ENCODE measurements at regions not wholly inside any gene's neighbourhood (a gene's known extent, or its start where the extent isn't known, plus 50 kb on each side); places are given as distances from the start of the nearest gene placed in this dataset.

- no peak for DNase-seq (ENCODE audit: low read depth in 2 of 3, low spot score in 1 of 3)
Measured at GRCh38 chr2:125471963-125472362, 1184.0 kb upstream of the GYPC start.

GRCh38 chr2:125479143-125479636 lies 1176.8 kb upstream of the GYPC start:
- no peak for DNase-seq (ENCODE audit: low read depth in 2 of 3, low spot score in 1 of 3)

- no peak for DNase-seq (ENCODE audit: low read depth in 2 of 3, low spot score in 1 of 3)
Measured at GRCh38 chr2:125490308-125490707, 1165.7 kb upstream of the GYPC start.

GRCh38 chr2:125491663-125492062 lies 1164.3 kb upstream of the GYPC start:
- DNase-seq (ENCODE audit: low read depth in 2 of 3, low spot score in 1 of 3): no peak

DNA sequence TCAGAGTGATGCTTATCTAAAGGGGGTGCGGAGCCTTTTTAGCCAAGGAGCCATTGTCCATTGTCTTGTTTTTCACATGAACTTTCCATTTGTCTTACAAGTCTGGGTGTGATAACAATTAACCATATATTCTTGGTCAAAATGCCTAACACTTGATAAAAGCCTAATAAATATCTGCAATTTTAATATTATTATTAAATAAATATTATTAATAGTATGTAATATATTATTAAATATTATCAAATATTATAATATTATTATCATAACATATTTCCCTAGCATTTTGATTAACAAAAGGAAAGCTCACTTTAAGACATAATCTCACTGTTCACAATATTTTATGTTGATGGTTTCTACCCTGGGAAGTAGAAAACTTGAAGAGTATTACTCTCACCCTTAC lies 1143.6 kb upstream of the GYPC start:
- no peak for DNase-seq (ENCODE audit: low read depth in 2 of 3, low spot score in 1 of 3)

DNA sequence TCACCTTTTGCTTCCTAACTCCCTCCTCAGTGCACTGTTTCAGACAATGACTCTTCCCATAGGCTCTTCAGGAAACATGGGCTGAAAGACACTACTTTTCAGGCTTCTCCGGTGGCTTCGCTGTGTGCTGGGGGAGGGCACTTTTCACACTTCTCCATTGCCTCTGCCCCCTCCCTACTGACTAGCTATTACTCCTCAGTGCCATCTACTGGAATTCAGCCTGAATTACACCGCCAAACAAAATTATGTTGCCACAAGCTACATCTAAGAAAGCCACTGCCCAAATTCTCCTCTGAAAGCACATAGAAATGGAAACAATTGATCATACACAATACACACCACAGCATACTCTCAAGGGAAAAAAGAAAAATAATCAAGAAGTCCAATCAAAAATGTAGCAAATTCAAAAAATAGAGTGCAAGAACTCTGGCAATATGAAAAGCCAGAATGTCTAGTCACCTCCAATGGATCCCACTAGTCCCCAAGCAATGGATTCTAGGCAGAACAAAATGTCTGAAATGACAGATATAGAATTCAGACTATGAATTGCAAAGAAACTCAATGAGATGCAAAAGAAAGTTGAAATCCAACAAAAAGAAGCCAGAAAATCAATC lies 1139.4 kb upstream of the GYPC start:
- peak in 1 of 3 donors; percentile 8 for DNase-seq (ENCODE audit: low read depth in 2 of 3, low spot score in 1 of 3)

GRCh38 chr2:125526093-125526492 lies 1129.9 kb upstream of the GYPC start:
- no peak for DNase-seq (ENCODE audit: low read depth in 2 of 3, low spot score in 1 of 3)

- DNase-seq (ENCODE audit: low read depth in 2 of 3, low spot score in 1 of 3): no peak
Measured at GRCh38 chr2:125535089-125535488, 1120.9 kb upstream of the GYPC start.

- DNase-seq (ENCODE audit: low read depth in 2 of 3, low spot score in 1 of 3): no peak
Measured at GRCh38 chr2:125543968-125544514, 1111.9 kb upstream of the GYPC start.

DNA sequence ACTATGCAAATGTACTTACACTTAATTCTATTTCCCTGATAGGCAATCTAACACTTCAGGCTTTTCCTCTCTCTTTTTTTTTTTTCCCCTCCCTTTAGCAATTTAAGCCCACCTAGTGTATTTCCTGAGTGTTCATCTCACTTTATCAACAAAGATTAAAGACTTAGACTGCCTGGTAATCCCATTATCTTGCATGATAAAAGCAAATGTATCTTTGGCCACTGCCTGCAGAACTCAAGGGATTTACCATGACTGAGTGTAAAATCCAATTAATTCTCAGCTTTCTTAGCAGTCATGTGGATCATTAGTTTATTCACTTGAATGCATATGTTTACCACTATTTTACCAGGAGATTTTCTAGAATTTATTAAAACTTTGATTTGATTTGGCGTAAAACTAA lies 1102.2 kb upstream of the GYPC start:
- DNase-seq (ENCODE audit: low read depth in 2 of 3, low spot score in 1 of 3): no peak

- no peak for DNase-seq (ENCODE audit: low read depth in 2 of 3, low spot score in 1 of 3)
Measured at GRCh38 chr2:125554956-125555355, 1101.0 kb upstream of the GYPC start.

DNA sequence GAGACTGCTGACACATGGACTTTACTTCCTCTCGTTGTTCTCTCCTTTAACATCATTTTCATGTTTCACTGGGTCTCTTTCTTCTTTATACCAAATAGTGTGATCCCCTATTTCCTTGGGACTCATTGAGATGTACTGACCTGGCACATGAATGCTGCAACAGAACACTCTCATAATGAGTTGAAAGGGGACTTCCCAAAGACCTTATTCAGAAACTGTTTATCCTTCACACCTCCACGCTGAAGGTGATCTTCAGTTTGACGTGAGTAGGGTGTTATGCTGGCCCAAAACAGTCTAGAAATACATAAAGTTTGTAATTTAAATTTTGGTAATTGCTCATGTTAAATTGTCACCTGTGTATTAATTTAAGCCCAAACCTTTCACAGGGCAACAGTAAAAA lies 1096.8 kb upstream of the GYPC start:
- DNase-seq (ENCODE audit: low read depth in 2 of 3, low spot score in 1 of 3): no peak

DNA sequence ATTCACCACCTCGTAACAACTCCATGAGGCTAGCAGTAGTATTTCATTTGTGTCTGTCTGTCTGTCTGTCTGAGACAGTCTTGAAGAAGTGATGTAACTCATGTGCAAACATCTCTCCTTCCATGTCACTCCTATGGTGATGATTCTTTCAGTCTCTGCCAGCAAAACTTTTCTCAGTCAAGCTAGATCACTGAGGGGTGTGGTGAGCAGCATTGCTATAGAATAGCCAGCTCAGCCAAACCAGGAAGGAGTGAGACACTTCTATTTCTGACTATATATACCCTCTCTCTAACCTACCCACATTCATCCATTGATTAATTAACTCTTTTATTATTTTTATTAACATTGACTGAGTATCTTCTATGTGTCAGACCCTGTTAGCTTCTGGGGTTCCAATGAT lies 1095.1 kb upstream of the GYPC start:
- DNase-seq (ENCODE audit: low read depth in 2 of 3, low spot score in 1 of 3): no peak

DNA sequence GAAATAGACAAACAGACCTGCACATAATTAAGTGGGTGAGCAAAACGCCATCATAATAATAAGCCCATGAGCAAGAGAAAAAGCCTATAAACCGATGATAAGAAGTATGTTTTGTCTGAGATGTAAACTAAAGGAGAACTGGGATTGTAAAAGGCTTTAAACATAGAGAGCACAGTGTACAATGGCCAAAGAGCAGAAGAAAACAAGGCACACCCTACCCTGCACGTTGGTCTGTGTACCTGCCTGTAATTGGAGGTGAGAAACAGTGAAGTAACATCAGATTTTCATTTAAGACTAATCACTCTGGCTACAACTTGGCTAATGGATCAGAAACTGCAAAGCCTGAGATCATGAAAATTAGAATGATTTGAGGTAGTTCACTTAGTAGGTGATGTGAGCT lies 1094.7 kb upstream of the GYPC start:
- no peak for DNase-seq (ENCODE audit: low read depth in 2 of 3, low spot score in 1 of 3)

DNA sequence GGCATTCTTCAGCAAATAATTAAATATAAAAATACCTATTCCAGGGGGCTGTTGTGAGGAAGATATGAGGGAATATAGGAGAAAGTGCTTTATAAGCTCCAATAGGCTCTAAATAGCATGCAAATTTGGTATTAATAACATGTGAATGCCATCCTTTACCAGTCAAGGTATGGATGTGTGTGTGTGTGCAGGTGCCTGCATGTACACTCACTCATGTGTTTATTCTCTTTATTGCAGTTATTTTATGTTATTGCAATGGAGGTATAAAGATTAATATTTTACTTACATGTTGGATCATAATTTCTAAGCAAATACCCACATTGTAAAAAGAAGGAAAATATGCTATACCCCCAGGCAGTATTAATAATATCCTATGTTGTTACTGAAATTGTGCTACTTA lies 1093.0 kb upstream of the GYPC start:
- no peak for DNase-seq (ENCODE audit: low read depth in 2 of 3, low spot score in 1 of 3)

DNA sequence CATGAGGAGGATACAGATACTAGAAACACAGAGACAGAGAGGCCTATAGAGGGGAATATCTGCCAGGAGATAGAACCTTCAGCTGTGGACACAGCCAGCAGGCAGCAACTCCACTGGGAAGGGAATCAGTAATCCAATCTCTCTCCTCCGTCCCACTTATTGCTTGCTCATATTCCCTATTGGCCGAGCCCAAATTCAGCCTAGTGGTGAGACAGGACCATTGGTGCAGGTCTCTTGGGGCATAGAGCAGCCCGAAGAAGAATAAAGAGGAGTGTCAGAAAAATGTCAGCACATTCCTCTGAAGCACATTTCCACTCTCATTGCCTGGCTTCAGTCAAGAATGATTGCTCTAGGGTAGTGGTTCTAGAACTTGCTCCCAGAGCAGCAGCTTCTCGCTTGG lies 1091.5 kb upstream of the GYPC start:
- no peak for DNase-seq (ENCODE audit: low read depth in 2 of 3, low spot score in 1 of 3)

DNA sequence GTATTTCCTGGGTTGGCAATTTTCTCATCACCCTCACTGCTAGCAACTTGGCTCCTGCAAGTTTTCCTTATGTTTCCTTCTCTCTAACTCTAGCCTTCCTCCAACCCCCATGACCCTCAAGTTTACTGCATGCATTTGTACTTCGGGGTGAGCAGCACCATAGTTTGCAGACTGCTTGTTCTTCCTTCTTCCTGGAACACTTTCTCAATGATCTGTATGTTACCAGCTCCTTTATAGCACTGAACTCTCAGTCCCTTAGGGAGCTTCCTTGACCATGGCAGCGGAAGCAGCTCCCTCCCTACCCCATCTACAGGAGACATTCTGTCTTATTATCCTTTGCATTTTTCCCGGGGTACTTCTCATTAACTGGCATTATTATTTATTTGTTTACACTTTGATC lies 1089.5 kb upstream of the GYPC start:
- no peak for DNase-seq (ENCODE audit: low read depth in 2 of 3, low spot score in 1 of 3)

- DNase-seq (ENCODE audit: low read depth in 2 of 3, low spot score in 1 of 3): no peak
Measured at GRCh38 chr2:125567100-125567499, 1088.9 kb upstream of the GYPC start.

- no peak for DNase-seq (ENCODE audit: low read depth in 2 of 3, low spot score in 1 of 3)
Measured at GRCh38 chr2:125572660-125573059, 1083.3 kb upstream of the GYPC start.

GRCh38 chr2:125573432-125573831 lies 1082.5 kb upstream of the GYPC start:
- no peak for DNase-seq (ENCODE audit: low read depth in 2 of 3, low spot score in 1 of 3)

GRCh38 chr2:125576558-125576957 lies 1079.4 kb upstream of the GYPC start:
- DNase-seq (ENCODE audit: low read depth in 2 of 3, low spot score in 1 of 3): no peak

GRCh38 chr2:125581557-125581956 lies 1074.4 kb upstream of the GYPC start:
- no peak for DNase-seq (ENCODE audit: low read depth in 2 of 3, low spot score in 1 of 3)

- no peak for DNase-seq (ENCODE audit: low read depth in 2 of 3, low spot score in 1 of 3)
Measured at GRCh38 chr2:125582516-125582915, 1073.4 kb upstream of the GYPC start.

Measured in stimulated activated CD4-positive, alpha-beta T cell treated with anti-CD3 and anti-CD28 coated beads, Interleukin-12 subunit alpha, Interleukin-12 subunit beta, amount 100 ng/mL, for 48 hours (primary cell).